Activated CD4-positive, CD25-positive, alpha-beta regulatory T cell (primary cell): ENCODE measurements at regions not wholly inside any gene's neighbourhood (a gene's known extent, or its start where the extent isn't known, plus 50 kb on each side); places are given as distances from the start of the nearest gene placed in this dataset.

Experiments used
- DNase-seq, 4 experiments: peaks; one replicate each; lab custom pipeline; 2025; lab: John Stamatoyannopoulos, UW

GRCh38 chr15:37789881-37790280 lies 144.6 kb upstream of the TMCO5A start:
- DNase-seq, result no peak

DNA sequence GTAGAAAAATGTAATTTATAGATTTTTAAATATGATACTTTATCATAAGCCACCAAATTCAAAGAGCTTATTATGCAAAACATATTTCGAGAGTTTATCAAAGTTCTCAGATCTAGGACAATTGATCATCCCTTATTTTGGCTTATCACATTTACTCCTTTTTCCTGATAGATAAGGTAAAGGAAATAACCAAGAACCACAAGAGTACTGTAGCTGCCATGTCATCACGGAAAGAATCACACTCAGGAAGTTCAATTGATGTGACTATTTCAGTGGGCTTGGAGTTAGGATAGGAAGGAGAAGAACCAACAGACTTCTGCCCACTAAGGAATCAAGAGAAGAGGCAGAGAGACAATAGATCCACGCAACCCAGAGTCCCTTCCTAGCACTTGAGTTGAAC lies 142.7 kb upstream of the TMCO5A start:
- no peak for DNase-seq

DNA sequence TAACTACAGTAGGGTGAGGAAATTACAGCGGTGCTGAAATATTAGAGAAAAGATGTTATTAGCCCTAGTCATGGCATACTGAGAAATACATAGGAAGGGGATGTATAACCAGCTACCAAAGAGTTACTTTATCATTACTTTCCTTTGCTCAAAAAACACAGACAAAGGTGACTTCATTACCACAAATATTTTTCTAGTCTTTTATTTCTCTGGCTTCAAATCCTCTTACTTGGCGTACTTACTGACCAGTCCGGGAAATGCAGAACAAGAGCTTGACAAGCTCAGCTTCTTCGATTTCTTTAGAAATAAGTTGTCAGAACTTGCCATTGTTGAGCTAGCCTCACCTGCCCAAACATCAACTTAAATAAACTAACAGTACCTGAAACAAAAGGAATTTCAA lies 142.1 kb upstream of the TMCO5A start:
- DNase-seq, result no peak

- DNase-seq, result no peak
These were observed 140.6 kb upstream of the TMCO5A start for GRCh38 chr15:37793851-37794250.

- DNase-seq, result no peak
These were observed 139.5 kb upstream of the TMCO5A start for GRCh38 chr15:37794947-37795346.

- no peak for DNase-seq
These were observed 132.9 kb upstream of the TMCO5A start for GRCh38 chr15:37801529-37801928.

DNA sequence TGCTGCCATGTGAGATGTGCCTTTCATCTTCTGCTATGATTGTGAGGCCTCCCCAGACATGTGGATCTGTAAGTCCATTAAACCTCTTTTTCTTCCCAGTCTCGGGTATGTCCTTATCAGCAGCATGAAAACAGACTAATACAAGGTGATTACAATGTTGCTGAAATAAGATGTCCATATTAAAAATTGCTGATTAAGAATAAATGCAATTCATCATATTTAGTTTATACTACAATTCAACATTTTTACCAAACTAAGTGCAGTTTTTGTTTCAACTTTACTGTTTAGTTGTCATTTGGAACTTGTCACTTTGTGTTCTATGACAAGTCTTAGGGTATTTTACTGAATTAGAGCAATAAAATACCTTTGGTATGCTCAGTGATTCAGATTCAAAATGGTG lies 127.6 kb upstream of the TMCO5A start:
- DNase-seq, result no peak

DNA sequence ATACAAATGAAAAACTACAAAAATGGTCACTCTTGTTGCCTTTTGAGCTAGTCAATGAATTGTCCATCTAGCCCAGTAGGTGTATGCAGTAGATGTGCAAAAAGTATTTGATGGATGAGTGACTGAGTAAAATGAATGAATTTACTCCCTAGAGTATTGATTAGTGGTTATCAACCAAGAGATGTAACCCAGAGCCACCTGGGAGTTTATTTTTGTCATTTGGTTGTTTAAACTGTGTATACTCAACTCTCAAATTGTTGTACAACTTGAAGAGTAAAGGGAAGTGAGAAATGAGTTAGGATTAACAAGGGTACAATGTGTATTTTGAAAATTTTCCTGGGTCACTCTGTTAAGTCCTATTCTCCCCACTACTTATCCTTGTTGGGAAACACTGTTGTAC lies 124.1 kb upstream of the TMCO5A start:
- no peak for DNase-seq

DNA sequence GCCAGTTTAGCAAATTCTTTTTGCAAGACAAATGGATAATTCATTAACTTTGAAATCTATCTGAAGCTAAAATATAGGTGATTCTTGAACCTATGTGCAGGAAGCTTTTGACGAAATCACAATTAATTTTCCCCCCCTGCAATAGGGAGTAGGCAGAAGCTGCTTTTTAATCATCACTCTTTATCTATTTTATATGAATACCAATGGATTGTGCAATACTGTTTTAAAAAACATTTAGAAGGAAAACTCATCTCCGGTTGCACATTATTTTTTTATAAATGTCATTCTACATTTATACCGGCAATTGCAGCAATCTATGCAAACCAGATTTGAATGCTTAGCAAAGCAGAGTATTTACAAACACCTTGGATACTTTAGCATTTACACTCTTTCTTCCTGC lies 121.1 kb upstream of the TMCO5A start:
- no peak for DNase-seq

DNA sequence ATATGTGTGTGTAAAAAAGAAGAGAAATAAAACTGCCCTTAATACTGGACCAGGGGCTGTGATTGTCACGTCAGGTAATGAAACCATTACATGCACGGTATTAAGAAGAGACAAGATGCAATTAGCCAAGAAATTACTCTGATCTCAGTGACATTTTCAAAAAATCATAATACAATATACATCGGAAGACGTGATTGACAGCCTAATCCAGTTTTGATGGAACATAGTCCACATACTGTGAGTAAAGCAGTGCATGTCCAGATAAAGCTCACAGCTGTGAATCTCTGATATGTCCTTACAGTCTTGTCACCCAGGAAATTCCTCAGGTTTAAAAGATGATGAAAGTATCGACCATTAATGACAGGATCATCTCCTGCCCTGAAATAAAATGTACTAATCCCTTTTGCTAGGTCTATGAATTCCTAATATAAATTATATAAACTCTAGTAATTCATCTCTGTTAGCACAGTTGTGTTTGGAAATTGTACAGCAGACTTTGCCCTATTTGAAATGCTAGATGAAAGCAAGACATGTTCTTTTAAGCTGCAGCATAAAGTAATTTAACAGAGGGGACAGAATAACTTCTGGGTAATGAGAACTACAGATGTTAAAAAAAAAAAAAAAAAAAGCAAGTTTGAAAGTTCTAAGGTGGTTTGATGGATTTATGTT lies 119.5 kb upstream of the TMCO5A start:
- DNase-seq, result no peak

GRCh38 chr15:37818152-37818677 lies 116.2 kb upstream of the TMCO5A start:
- no peak for DNase-seq

GRCh38 chr15:37819191-37819590 lies 115.2 kb upstream of the TMCO5A start:
- no peak for DNase-seq

- DNase-seq, result no peak
These were observed 113.9 kb upstream of the TMCO5A start for GRCh38 chr15:37820380-37821128.

GRCh38 chr15:37823601-37824275 lies 110.7 kb upstream of the TMCO5A start:
- no peak for DNase-seq

- DNase-seq, result no peak
These were observed 109.6 kb upstream of the TMCO5A start for GRCh38 chr15:37824717-37825382.

DNA sequence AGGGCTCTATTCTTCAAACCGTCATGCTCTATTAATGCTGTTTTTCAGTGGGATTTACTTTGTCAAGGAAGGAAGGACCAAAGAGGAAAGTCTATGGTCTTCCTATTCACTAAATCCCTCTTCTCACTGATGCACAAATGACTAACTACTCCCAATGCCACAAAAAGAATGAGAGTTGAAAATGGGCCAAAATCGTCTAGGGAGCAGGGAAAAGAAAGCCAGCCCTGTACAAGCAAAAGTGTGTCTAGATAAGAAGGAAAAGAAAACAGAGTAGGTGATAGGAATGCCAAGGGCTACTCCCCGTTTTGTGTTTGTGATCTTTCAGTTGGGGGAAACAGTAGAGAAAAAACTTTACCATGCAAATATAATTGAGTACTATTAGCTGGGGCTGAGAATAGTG lies 97.2 kb upstream of the TMCO5A start:
- no peak for DNase-seq

- DNase-seq, result no peak
These were observed 86.7 kb upstream of the TMCO5A start for GRCh38 chr15:37847776-37848175.

GRCh38 chr15:37856109-37856508 lies 78.3 kb upstream of the TMCO5A start:
- DNase-seq, result no peak

GRCh38 chr15:37860896-37861295 lies 73.5 kb upstream of the TMCO5A start:
- DNase-seq, result no peak

DNA sequence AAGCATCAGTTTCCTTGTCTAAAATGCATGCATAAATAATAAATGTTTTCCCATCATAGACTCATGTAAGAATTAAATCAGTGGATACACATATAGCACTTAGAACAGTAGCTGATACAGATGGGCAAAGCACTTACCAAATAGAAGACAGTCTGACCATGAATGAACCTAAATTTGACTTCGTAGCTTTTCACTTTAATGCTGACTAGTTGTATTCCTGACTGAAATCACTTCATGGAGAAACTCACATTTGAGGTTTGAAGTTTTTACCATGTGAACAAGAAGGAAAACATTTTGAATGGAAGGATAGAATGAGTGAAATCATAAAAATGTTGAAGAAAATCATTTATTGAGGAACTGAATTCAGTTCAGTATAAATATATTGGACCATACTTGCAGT lies 68.8 kb upstream of the TMCO5A start:
- no peak for DNase-seq

- no peak for DNase-seq
These were observed 63.7 kb upstream of the TMCO5A start for GRCh38 chr15:37870711-37871110.

DNA sequence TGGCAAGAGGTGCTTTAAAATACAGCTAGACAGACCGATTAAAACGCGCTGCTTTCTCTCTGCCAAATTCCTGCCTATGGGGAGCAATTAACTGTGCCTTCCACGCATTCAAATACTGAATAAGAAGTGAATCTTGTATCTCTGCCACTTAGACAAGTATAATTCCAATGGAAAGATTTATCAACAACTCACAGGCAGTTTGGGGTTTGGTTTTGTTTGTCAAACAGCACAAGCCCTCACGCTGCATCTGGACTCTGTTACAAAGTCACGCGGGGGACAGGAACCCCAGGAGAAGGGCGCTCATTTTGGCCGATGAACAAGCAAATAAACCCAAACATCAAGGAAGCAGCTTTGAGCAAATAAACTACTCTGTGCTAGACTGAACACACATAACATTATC lies 61.8 kb upstream of the TMCO5A start:
- DNase-seq, result no peak
